Neuronal stem cell (in vitro differentiated cells): ENCODE measurements at regions not wholly inside any gene's neighbourhood (a gene's known extent, or its start where the extent isn't known, plus 50 kb on each side); places are given as distances from the start of the nearest gene placed in this dataset.
"Not testable (repeated sequence)": the region's sequence is repeated elsewhere in the genome, so short reads cannot be mapped to it uniquely, and the experiment has no call there.

Source experiments
- DNase-seq: peaks from one replicate; pipeline ENCODE4 v3.0.0-alpha.2; 2013; ENCODE audit warnings: low spot score
- H2AFZ ChIP-seq: one replicate; pipeline ENCODE4 v1.6.1; 2013; ENCODE audit warnings: mild to moderate bottlenecking, low read length, inconsistent platforms
- H2AK5ac ChIP-seq: 2 replicates; pipeline ENCODE4 v1.6.1; 2013; ENCODE audit warnings: low read depth, mild to moderate bottlenecking, inconsistent platforms, low read length, moderate library complexity, mixed read lengths
- H2BK120ac ChIP-seq: 2 replicates; pipeline ENCODE4 v1.6.1; 2013; ENCODE audit warnings: low read depth, mild to moderate bottlenecking, inconsistent platforms, low read length, moderate library complexity, mixed read lengths
- H2BK12ac ChIP-seq: one replicate; pipeline ENCODE4 v1.6.1; 2013; ENCODE audit warnings: low read length, inconsistent platforms
- H2BK15ac ChIP-seq: 2 replicates; pipeline ENCODE4 v1.6.1; 2013; ENCODE audit warnings: mild to moderate bottlenecking, low read length, inconsistent platforms, mixed read lengths
- H2BK5ac ChIP-seq: one replicate; pipeline ENCODE4 v1.6.1; 2013; ENCODE audit warnings: inconsistent platforms, mild to moderate bottlenecking, low read length, moderate library complexity
- H3K14ac ChIP-seq: one replicate; pipeline ENCODE4 v1.6.1; 2013; ENCODE audit warnings: low read length, inconsistent platforms
- H3K18ac ChIP-seq: 2 replicates; pipeline ENCODE4 v1.6.1; 2013; ENCODE audit warnings: low read length, inconsistent platforms
- H3K23ac ChIP-seq: 2 replicates; pipeline ENCODE4 v1.6.1; 2013; ENCODE audit warnings: low read depth, mild to moderate bottlenecking, mixed read lengths, low read length, inconsistent platforms; ENCODE audit not compliant: poor library complexity
- H3K27ac ChIP-seq: replicated peaks from 3 replicates; pipeline ENCODE4 v1.5.1; 2013; ENCODE audit warnings: low read length, inconsistent platforms
- H3K27me3 ChIP-seq, 3 experiments: 2 replicates each; pipeline ENCODE4 v1.6.1; 2013; ENCODE audit warnings: low read length in 3 of 3, mild to moderate bottlenecking in 2 of 3, inconsistent platforms in 1 of 3, low read depth in 1 of 3, mixed read lengths in 1 of 3, moderate library complexity in 1 of 3; ENCODE audit not compliant: control insufficient read depth in 3 of 3, insufficient read depth in 3 of 3
- H3K36me3 ChIP-seq, 2 donors: replicated peaks in 1 of 2; 2 replicates each; pipeline ENCODE4 v1.6.1; 2013; ENCODE audit warnings: low read length in 2 of 2; ENCODE audit not compliant: control insufficient read depth in 2 of 2, insufficient read depth in 2 of 2
- H3K4ac ChIP-seq: 2 replicates; pipeline ENCODE4 v1.6.1; 2013; ENCODE audit warnings: inconsistent platforms, mild to moderate bottlenecking, low read length, moderate library complexity
- H3K4me1 ChIP-seq, 2 donors: 1 replicate in 1 of 2; 2 replicates in 1 of 2; pipeline ENCODE4 v1.6.1; 2013; ENCODE audit warnings: low read length in 2 of 2, low read depth in 1 of 2; ENCODE audit not compliant: control insufficient read depth in 2 of 2, insufficient read depth in 1 of 2
- H3K4me2 ChIP-seq: one replicate; pipeline ENCODE4 v1.6.1; 2013; ENCODE audit warnings: mild to moderate bottlenecking, low read length, inconsistent platforms; ENCODE audit not compliant: insufficient read depth, poor library complexity, severe bottlenecking
- H3K4me3 ChIP-seq, 2 donors: 2 replicates each; pipeline ENCODE4 v1.5.1; 2013; ENCODE audit warnings: low read length in 2 of 2, mild to moderate bottlenecking in 2 of 2, inconsistent platforms in 1 of 2, moderate library complexity in 1 of 2
- H3K79me1 ChIP-seq: one replicate; pipeline ENCODE4 v1.6.1; 2013; ENCODE audit warnings: low read depth, mild to moderate bottlenecking, inconsistent platforms, low read length, moderate library complexity
- H3K9ac ChIP-seq: one replicate; pipeline ENCODE4 v1.6.1; 2013; ENCODE audit warnings: mild to moderate bottlenecking, low read depth, low read length, inconsistent platforms; ENCODE audit not compliant: poor library complexity
- H3K9me3 ChIP-seq, 2 donors: replicated peaks in 1 of 2; 2 replicates each; pipeline versions ENCODE3 to v1.6.1; 2013; ENCODE audit warnings: low read length in 2 of 2, mild to moderate bottlenecking in 2 of 2, inconsistent platforms in 1 of 2, low read depth in 1 of 2, mixed read lengths in 1 of 2, moderate library complexity in 1 of 2; ENCODE audit not compliant: control insufficient read depth in 2 of 2, insufficient read depth in 1 of 2
- H4K8ac ChIP-seq: one replicate; pipeline ENCODE4 v1.6.1; 2013; ENCODE audit warnings: low read depth, mild to moderate bottlenecking, inconsistent platforms, low read length, moderate library complexity
- H4K91ac ChIP-seq: one replicate; pipeline ENCODE4 v1.6.1; 2013; ENCODE audit warnings: low read length, low read depth, mild to moderate bottlenecking, inconsistent platforms; ENCODE audit not compliant: poor library complexity
- WGBS, 2 donors: extraction: QIAGEN DNeasy Blood & Tissue Kit; methylation state at CpG; one replicate each; pipeline ENCODE4 v1.1.7; 2013; ENCODE audit warnings: missing lambda C conversion rate in 2 of 2, mixed read lengths in 1 of 2; ENCODE audit not compliant: insufficient read length in 2 of 2, insufficient replicate concordance in 1 of 2; ENCODE audit errors: extremely low coverage in 2 of 2; 5-methylcytosine and 5-hydroxymethylcytosine counted together

GRCh38 chr13:99681695-99682094 is 180.4 kb downstream of the TM9SF2 start:
- no peak overlapping the region for H2BK12ac ChIP-seq
- no peak overlapping the region for H2BK15ac ChIP-seq
- H3K4ac ChIP-seq: no peak overlapping the region
- H3K4me2 ChIP-seq: no peak overlapping the region
- no peak overlapping the region for H3K14ac ChIP-seq
- H3K9me3 ChIP-seq: no peaks in the 10 kb centered on the region
- H2AFZ ChIP-seq: no peak overlapping the region
- H2BK120ac ChIP-seq: no peak overlapping the region
- H3K27ac ChIP-seq: no peak overlapping the region
- no peak overlapping the region for H3K9ac ChIP-seq
- no peaks in the 10 kb centered on the region for H3K27me3 ChIP-seq
- H3K79me1 ChIP-seq: no peaks in the 10 kb centered on the region
- peaks cover 8% of the 10 kb centered on the region in 2 donors for H3K4me1 ChIP-seq
- H3K36me3 ChIP-seq: no peaks in the 10 kb centered on the region
- no CpG with 5 or more reads among the region's 7 CpGs for WGBS, 2 donors
- no peak overlapping the region for H3K23ac ChIP-seq
- H2BK5ac ChIP-seq: no peak overlapping the region
- H3K18ac ChIP-seq: no peak overlapping the region
- H2AK5ac ChIP-seq: no peak overlapping the region
- H3K4me3 ChIP-seq: no peak overlapping the region
- no peak overlapping the region for H4K91ac ChIP-seq
- no peak for DNase-seq
- no peak overlapping the region for H4K8ac ChIP-seq

DNA sequence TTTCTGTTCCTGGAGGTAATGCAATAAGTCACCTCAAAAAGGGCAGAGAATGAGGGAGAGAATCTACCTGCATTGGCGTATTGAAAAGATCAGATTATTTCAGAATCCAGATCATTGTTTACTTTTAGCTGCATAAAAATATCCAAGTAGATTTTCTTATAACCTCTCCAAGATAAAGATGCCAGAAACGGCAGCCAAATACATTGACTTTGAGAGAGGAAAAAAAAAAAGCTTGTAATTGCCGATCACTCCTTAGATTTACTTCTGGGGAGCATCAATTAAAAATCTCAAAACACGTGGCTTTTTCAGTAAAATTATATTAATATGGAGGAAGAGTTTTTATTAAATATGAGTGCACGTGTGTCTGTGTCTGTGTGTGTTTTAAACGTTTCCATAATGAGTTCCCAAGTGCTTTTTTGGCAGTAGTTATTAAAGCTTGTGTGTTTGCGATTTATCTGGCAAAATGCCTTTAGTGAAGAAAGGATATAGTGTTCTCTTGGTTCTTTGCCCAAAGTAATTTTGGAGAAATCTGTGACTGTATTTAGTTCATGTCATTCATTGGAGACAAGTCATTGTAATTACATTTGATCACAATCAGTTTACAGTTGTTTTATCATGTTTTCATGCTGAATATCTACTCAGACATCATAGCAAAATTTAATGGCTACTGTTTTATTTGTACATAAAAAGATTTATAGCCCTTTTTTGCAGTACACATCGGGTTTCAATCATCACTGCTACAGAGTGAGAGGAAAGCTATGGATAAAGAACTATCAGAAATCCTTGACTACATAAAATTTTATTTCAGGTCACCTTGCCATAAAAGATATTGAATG is 176.1 kb downstream of the TM9SF2 start:
- H3K4me2 ChIP-seq: no peak overlapping the region

GRCh38 chr13:99671746-99672145 is 170.5 kb downstream of the TM9SF2 start:
- Histone ChIP-seq H3K27ac (no peak overlapping the region), H3K18ac (peak overlapping the region; percentile 86), H3K9ac (no peak overlapping the region), H4K8ac (no peak overlapping the region), H3K4me1 (peaks cover 0 to 2% of the 10 kb centered on the region in 2 donors), H2BK120ac (no peak overlapping the region), H3K79me1 (no peaks in the 10 kb centered on the region), H3K23ac (no peak overlapping the region), H3K27me3 (no peaks in the 10 kb centered on the region), H3K4me3 (no peak overlapping the region), H4K91ac (no peak overlapping the region), H2AFZ (no peak overlapping the region), H2AK5ac (peak overlapping the region; percentile 8), H3K4me2 (no peak overlapping the region), H3K4ac (no peak overlapping the region), H2BK12ac (no peak overlapping the region), H2BK5ac (no peak overlapping the region), H3K9me3 (peaks cover 5 to 9% of the 10 kb centered on the region in 2 donors), H3K36me3 (no peaks in the 10 kb centered on the region), H2BK15ac (no peak overlapping the region), H3K14ac (no peak overlapping the region)
- no CpG with 5 or more reads among the region's 4 CpGs for WGBS, 2 donors
- DNase-seq: no peak

More for the DNA sequence above, 176.1 kb downstream of the TM9SF2 start:
- Histone ChIP-seq H2BK12ac (no peak overlapping the region), H2AFZ (no peak overlapping the region), H3K4ac (no peak overlapping the region), H2BK15ac (no peak overlapping the region), H3K9ac (no peak overlapping the region), H3K27me3 (no peaks in the 10 kb centered on the region), H3K9me3 (peaks cover 5 to 9% of the 10 kb centered on the region in 2 donors), H3K14ac (no peak overlapping the region), H3K79me1 (no peaks in the 10 kb centered on the region), H4K8ac (no peak overlapping the region), H3K23ac (no peak overlapping the region), H3K4me3 (no peak overlapping the region), H3K27ac (no peak overlapping the region), H2AK5ac (no peak overlapping the region), H2BK5ac (no peak overlapping the region), H4K91ac (no peak overlapping the region), H2BK120ac (no peak overlapping the region), H3K36me3 (no peaks in the 10 kb centered on the region), H3K18ac (no peak overlapping the region), H3K4me1 (peaks cover 0 to 3% of the 10 kb centered on the region in 2 donors)
- no peak for DNase-seq
- 100% methylated on average over 2 of the region's 8 CpGs; no CpG with 5 or more reads in 1 of the 2 donors for WGBS, 2 donors

GRCh38 chr13:99669096-99669495 is 167.8 kb downstream of the TM9SF2 start:
- not testable (repeated sequence) for H2BK12ac ChIP-seq, H2BK5ac ChIP-seq, H3K27me3 ChIP-seq, H2AFZ ChIP-seq, H4K91ac ChIP-seq, H3K36me3 ChIP-seq, H3K9ac ChIP-seq, H4K8ac ChIP-seq, H2AK5ac ChIP-seq, H2BK15ac ChIP-seq, H2BK120ac ChIP-seq, H3K27ac ChIP-seq, H3K4me2 ChIP-seq, H3K4me1 ChIP-seq, H3K79me1 ChIP-seq, H3K14ac ChIP-seq, H3K9me3 ChIP-seq, DNase-seq, H3K4ac ChIP-seq, H3K23ac ChIP-seq, H3K4me3 ChIP-seq
- WGBS, 2 donors: no CpG with 5 or more reads among the region's 8 CpGs
- H3K18ac ChIP-seq: peak overlapping the region; percentile 35
